Osteocyte (in vitro differentiated cells): ENCODE measurements at regions not wholly inside any gene's neighbourhood (a gene's known extent, or its start where the extent isn't known, plus 50 kb on each side); places are given as distances from the start of the nearest gene placed in this dataset.

ENCODE experiments used
- DNase-seq: peaks from one replicate; pipeline ENCODE4 v3.0.0; 2021; ENCODE audit warnings: mixed read lengths; ENCODE audit not compliant: unreplicated experiment; ENCODE audit errors: extremely low spot score
- H3K27ac Mint-ChIP-seq: one replicate; pipeline ENCODE4 v1.8.0; 2021; ENCODE audit warnings: mild to moderate bottlenecking, mixed read lengths; ENCODE audit not compliant: unreplicated experiment
- H3K27me3 Mint-ChIP-seq: one replicate; pipeline ENCODE4 v1.8.0; 2021; ENCODE audit warnings: mixed read lengths; ENCODE audit not compliant: unreplicated experiment
- H3K36me3 Mint-ChIP-seq: one replicate; pipeline ENCODE4 v1.8.0; 2021; ENCODE audit warnings: mixed read lengths; ENCODE audit not compliant: unreplicated experiment
- H3K4me1 Mint-ChIP-seq: one replicate; pipeline ENCODE4 v1.8.0; 2021; ENCODE audit warnings: mixed read lengths; ENCODE audit not compliant: unreplicated experiment
- H3K4me3 Mint-ChIP-seq: one replicate; pipeline ENCODE4 v1.8.0; 2021; ENCODE audit warnings: mild to moderate bottlenecking, moderate library complexity, mixed read lengths; ENCODE audit not compliant: unreplicated experiment
- H3K9me3 Mint-ChIP-seq: one replicate; pipeline ENCODE4 v1.8.0; 2021; ENCODE audit warnings: mixed read lengths; ENCODE audit not compliant: unreplicated experiment
- TF ChIP-seq, protein P1 (sequence below): fragments of 200-600 bp; sonication (generic); IDR thresholded peaks from 2 replicates; pipeline ENCODE4 v1.5.0; 2021; ENCODE audit warnings: antibody characterized with exemption, mild to moderate bottlenecking, moderate library complexity

DNA sequence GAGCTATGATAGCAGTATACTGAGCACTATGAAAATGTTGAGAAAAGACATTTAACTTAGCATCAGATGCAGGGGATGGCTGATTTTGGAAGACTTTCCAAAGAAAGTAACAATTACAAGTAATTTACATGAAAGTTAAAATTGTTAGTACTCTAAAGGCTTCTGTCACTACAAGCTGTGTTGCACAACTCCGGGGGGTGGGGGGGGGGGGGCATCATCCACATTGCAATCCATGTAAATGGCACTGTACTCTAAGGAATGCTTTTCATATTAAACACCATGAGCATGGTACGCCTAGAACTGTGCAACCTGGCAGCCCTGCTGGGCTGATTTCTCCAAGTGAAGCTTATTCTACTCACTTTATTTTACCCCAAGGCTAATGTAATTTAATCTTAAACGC is 363.4 kb downstream of the TMA16 start:
- no peaks in the 10 kb centered on the region for H3K36me3 Mint-ChIP-seq
- no peaks in the 10 kb centered on the region for H3K9me3 Mint-ChIP-seq
- no peaks in the 10 kb centered on the region for H3K4me1 Mint-ChIP-seq
- H3K27me3 Mint-ChIP-seq, result peaks cover 7% of the 10 kb centered on the region
- no peak overlapping the region for H3K4me3 Mint-ChIP-seq
- DNase-seq, result no peak
- TF ChIP-seq, protein P1, sequence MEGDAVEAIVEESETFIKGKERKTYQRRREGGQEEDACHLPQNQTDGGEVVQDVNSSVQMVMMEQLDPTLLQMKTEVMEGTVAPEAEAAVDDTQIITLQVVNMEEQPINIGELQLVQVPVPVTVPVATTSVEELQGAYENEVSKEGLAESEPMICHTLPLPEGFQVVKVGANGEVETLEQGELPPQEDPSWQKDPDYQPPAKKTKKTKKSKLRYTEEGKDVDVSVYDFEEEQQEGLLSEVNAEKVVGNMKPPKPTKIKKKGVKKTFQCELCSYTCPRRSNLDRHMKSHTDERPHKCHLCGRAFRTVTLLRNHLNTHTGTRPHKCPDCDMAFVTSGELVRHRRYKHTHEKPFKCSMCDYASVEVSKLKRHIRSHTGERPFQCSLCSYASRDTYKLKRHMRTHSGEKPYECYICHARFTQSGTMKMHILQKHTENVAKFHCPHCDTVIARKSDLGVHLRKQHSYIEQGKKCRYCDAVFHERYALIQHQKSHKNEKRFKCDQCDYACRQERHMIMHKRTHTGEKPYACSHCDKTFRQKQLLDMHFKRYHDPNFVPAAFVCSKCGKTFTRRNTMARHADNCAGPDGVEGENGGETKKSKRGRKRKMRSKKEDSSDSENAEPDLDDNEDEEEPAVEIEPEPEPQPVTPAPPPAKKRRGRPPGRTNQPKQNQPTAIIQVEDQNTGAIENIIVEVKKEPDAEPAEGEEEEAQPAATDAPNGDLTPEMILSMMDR, result no peak
- no peak overlapping the region for H3K27ac Mint-ChIP-seq

DNA sequence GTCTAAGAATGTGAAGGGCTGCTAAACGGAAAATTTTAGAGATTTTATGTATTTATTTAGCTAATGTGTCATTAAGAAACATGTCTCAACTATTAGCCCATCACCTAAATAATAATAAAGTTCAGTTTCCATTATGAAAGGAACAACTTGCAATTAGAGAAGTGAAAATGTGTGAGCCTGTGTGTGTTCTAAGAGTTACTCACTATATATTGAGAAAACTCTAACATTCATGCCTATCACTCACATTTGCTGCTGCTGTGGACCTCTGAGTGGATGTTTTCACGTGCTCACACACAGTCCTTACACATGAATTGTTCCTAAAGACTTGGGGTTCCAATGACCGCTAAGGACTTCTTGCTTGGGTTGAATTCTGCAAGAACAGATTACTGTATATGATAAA is 364.0 kb downstream of the TMA16 start:
- Mint-ChIP-seq H3K27me3 (peaks cover 7% of the 10 kb centered on the region), H3K27ac (no peak overlapping the region), H3K36me3 (no peaks in the 10 kb centered on the region), H3K4me3 (no peak overlapping the region), H3K4me1 (no peaks in the 10 kb centered on the region), H3K9me3 (no peaks in the 10 kb centered on the region)
- DNase-seq, result no peak
- TF ChIP-seq, protein P1, result no peak

DNA sequence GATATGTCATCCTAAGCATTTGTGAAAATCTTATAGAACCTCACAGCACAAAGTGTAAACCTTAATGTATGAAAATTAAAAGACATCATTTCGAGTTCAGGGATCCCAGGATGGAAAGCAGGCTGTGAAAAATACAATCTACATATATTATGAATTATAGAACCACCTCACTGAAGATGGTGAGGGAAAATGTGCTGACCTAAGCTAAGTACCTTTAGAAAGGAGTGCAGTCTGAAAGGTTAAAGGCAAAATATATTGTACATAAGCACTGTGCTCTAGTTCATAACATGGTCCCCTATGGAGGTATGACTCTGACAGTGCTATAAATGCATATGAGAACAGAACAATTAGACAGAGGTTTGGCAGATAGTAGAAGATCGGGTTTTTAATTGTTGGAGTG is 368.6 kb downstream of the TMA16 start:
- H3K36me3 Mint-ChIP-seq, result no peaks in the 10 kb centered on the region
- H3K4me3 Mint-ChIP-seq, result no peak overlapping the region
- no peaks in the 10 kb centered on the region for H3K9me3 Mint-ChIP-seq
- H3K4me1 Mint-ChIP-seq, result no peaks in the 10 kb centered on the region
- H3K27ac Mint-ChIP-seq, result no peak overlapping the region
- peaks cover 5% of the 10 kb centered on the region for H3K27me3 Mint-ChIP-seq
- DNase-seq, result no peak
- TF ChIP-seq, protein P1, result no peak

DNA sequence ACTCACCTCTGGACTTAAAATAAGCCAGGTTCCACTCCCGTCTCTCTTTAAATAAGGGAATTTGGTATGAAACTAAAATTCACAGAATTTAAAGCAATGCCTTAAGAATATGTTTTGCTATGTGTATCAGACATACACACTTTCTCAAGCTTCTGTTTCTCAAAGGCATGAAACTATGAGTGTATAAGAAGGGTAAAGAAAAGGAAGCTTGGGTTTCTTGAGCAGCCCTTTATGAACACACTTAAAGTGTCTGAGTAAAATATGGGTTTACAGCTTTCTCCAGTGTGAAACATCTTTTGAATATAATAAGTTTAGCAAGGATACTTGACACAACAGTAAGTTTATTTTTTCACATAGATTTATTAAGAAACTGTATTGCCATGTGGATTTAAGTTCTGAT is 370.5 kb downstream of the TMA16 start:
- no peaks in the 10 kb centered on the region for H3K4me1 Mint-ChIP-seq
- no peak overlapping the region for H3K4me3 Mint-ChIP-seq
- no peak for DNase-seq
- TF ChIP-seq, protein P1, result no peak
- peaks cover 3% of the 10 kb centered on the region for H3K27me3 Mint-ChIP-seq
- H3K27ac Mint-ChIP-seq, result no peak overlapping the region
- no peaks in the 10 kb centered on the region for H3K36me3 Mint-ChIP-seq
- no peaks in the 10 kb centered on the region for H3K9me3 Mint-ChIP-seq

DNA sequence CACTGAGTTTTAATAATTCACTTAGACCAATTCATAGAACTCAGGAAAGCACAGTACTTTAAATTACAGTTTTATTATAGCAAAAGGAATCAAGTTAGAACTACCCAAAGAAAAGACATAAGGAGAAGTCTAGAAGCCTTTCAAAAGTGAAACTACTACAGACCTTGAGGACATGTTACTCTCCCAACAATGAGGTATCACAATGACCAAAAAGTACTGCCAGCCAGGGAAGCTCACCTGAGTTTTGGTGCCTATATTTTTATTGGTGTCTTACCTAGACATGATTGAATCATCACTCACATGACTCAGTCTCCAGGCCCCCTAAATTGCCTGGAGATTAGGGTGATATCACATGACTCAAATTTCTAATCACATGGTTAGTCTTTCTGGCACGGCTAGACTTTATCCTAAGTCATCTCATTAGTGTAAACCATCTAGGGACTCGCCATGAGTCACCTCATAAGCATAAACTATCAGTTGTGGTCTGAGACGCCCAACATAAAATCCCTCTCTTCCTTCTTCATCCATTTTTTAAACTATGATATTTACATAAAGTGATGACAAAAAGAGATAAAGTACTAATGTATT is 372.3 kb downstream of the TMA16 start:
- H3K9me3 Mint-ChIP-seq, result no peaks in the 10 kb centered on the region
- peaks cover 3% of the 10 kb centered on the region for H3K27me3 Mint-ChIP-seq
- DNase-seq, result no peak
- H3K4me3 Mint-ChIP-seq, result no peak overlapping the region
- TF ChIP-seq, protein P1, result no peak
- no peaks in the 10 kb centered on the region for H3K36me3 Mint-ChIP-seq
- no peaks in the 10 kb centered on the region for H3K4me1 Mint-ChIP-seq
- H3K27ac Mint-ChIP-seq, result no peak overlapping the region
